H1 (cell line): ENCODE measurements at regions not wholly inside any gene's neighbourhood (a gene's known extent, or its start where the extent isn't known, plus 50 kb on each side); places are given as distances from the start of the nearest gene placed in this dataset.

Experiments used
- CTCF ChIA-PET: fragments of 300-600 bp; sonication (Branson Sonifier 250); formaldehyde crosslinking; loops from one replicate; lab custom pipeline; 2021; ENCODE audit not compliant: partially characterized antibody; lab: Charles Lee
- POLR2A ChIA-PET: fragments of 300-600 bp; sonication (Branson Sonifier 250); formaldehyde crosslinking; loops from one replicate; lab custom pipeline; 2021; ENCODE audit warnings: inconsistent platforms; ENCODE audit not compliant: partially characterized antibody; lab: Charles Lee
- DNase-seq, 2 experiments: peaks; one replicate each; pipeline versions ENCODE4 v3.0.0 to v3.0.0-alpha.2; 2010 to 2022; ENCODE audit warnings: low spot score in 2 of 2, low read depth in 1 of 2, mixed read lengths in 1 of 2
- FAIRE-seq: peaks from 2 replicates; lab custom pipeline; 2011; peaks lifted over from hg19 to GRCh38; lab: Jason Lieb, UNC
- H2AFZ ChIP-seq: 2 replicates; pipeline ENCODE4 v1.8.1; 2012; ENCODE audit warnings: low read length, inconsistent platforms
- H2AK5ac ChIP-seq: 2 replicates; pipeline ENCODE4 v1.6.1; 2013; ENCODE audit warnings: low read depth, low read length
- H2BK120ac ChIP-seq: replicated peaks from 2 replicates; pipeline ENCODE3; 2013; ENCODE audit warnings: low read depth, low read length, inconsistent platforms
- H2BK12ac ChIP-seq: 2 replicates; pipeline ENCODE4 v1.6.1; 2013; ENCODE audit warnings: low read depth, low read length
- H2BK15ac ChIP-seq: 2 replicates; pipeline ENCODE4 v1.6.1; 2013; ENCODE audit warnings: low read length
- H2BK20ac ChIP-seq: 2 replicates; pipeline ENCODE4 v1.6.1; 2013; ENCODE audit warnings: low read length
- H2BK5ac ChIP-seq: 2 replicates; pipeline ENCODE4 v1.6.1; 2013; ENCODE audit warnings: low read depth, low read length
- H3K14ac ChIP-seq: 2 replicates; pipeline ENCODE4 v1.6.1; 2013; ENCODE audit warnings: inconsistent platforms; ENCODE audit not compliant: insufficient read length
- H3K18ac ChIP-seq: 2 replicates; pipeline ENCODE4 v1.6.1; 2013; ENCODE audit warnings: low read length; ENCODE audit errors: extremely low read depth
- H3K23ac ChIP-seq: 2 replicates; pipeline ENCODE4 v1.6.1; 2013; ENCODE audit warnings: inconsistent platforms; ENCODE audit not compliant: insufficient read length
- H3K23me2 ChIP-seq: 2 replicates; pipeline ENCODE4 v1.6.1; 2013; ENCODE audit warnings: low read depth, low read length
- H3K27ac ChIP-seq: 2 replicates; pipeline ENCODE4 v1.6.1; 2011; ENCODE audit warnings: low read depth, low read length, inconsistent platforms
- H3K27me3 ChIP-seq, 4 experiments: replicated peaks in 1 of 4; 1 replicate in 1 of 4; 2 replicates in 3 of 4; pipeline versions ENCODE4 v1.6.1 to v1.8.1; 2011 to 2013; ENCODE audit warnings: low read length in 3 of 4, mild to moderate bottlenecking in 3 of 4, inconsistent platforms in 2 of 4, mixed read lengths in 2 of 4, moderate library complexity in 1 of 4; ENCODE audit not compliant: control insufficient read depth in 3 of 4, insufficient read depth in 3 of 4; ENCODE audit errors: extremely low read depth in 1 of 4
- H3K36me3 ChIP-seq, 4 experiments: 2 replicates each; pipeline versions ENCODE4 v1.6.1 to v1.8.1; 2011 to 2013; ENCODE audit warnings: mild to moderate bottlenecking in 4 of 4, low read length in 3 of 4, moderate library complexity in 2 of 4, control low read depth in 1 of 4, inconsistent platforms in 1 of 4; ENCODE audit not compliant: insufficient read depth in 4 of 4, control insufficient read depth in 2 of 4
- H3K4ac ChIP-seq: replicated peaks from 2 replicates; pipeline ENCODE3; 2013; ENCODE audit warnings: low read length, low read depth, mixed read lengths, inconsistent platforms; ENCODE audit not compliant: insufficient read length
- H3K4me1 ChIP-seq, 4 experiments: replicated peaks in 1 of 4; 1 replicate in 1 of 4; 2 replicates in 3 of 4; pipeline versions ENCODE4 v1.6.1 to v1.8.1; 2011 to 2013; ENCODE audit warnings: low read length in 3 of 4, inconsistent platforms in 2 of 4, mixed read lengths in 1 of 4; ENCODE audit not compliant: insufficient read depth in 4 of 4, control insufficient read depth in 3 of 4
- H3K4me2 ChIP-seq, 2 experiments: 2 replicates each; pipeline versions ENCODE4 v1.6.1 to v1.8.1; 2011 to 2013; ENCODE audit warnings: low read depth in 2 of 2, low read length in 2 of 2, control low read depth in 1 of 2, inconsistent platforms in 1 of 2, mild to moderate bottlenecking in 1 of 2; ENCODE audit not compliant: insufficient read depth in 1 of 2
- H3K4me3 ChIP-seq, 4 experiments: fragments of 200-600, 300-600 bp in 1 of 4; sonication (generic), shearing (Covaris generic), sonication (Bioruptor Twin) in 1 of 4; 2 replicates each; pipeline versions ENCODE4 v1.5.1 to v1.8.1; 2011 to 2016; ENCODE audit warnings: low read length in 4 of 4, low read depth in 3 of 4, control low read depth in 2 of 4, inconsistent platforms in 2 of 4, mild to moderate bottlenecking in 2 of 4, mixed read lengths in 1 of 4, moderate library complexity in 1 of 4; ENCODE audit not compliant: insufficient read depth in 2 of 4; ENCODE audit errors: extremely low read depth in 1 of 4
- H3K56ac ChIP-seq: replicated peaks from 2 replicates; pipeline ENCODE3; 2013; ENCODE audit warnings: low read depth, mild to moderate bottlenecking, mixed read lengths, low read length, inconsistent platforms; ENCODE audit not compliant: insufficient read length
- H3K79me1 ChIP-seq: 2 replicates; pipeline ENCODE4 v1.6.1; 2013; ENCODE audit warnings: low read depth, low read length, control low read depth
- H3K79me2 ChIP-seq, 2 experiments: 2 replicates each; pipeline versions ENCODE4 v1.6.1 to v1.8.1; 2012 to 2013; ENCODE audit warnings: low read length in 2 of 2, mild to moderate bottlenecking in 2 of 2, inconsistent platforms in 1 of 2; ENCODE audit not compliant: insufficient read depth in 2 of 2, control insufficient read depth in 1 of 2
- H3K9ac ChIP-seq, 4 experiments: replicated peaks in 1 of 4; 1 replicate in 1 of 4; 2 replicates in 3 of 4; pipeline versions ENCODE4 v1.6.1 to v1.8.1; 2011 to 2013; ENCODE audit warnings: low read depth in 3 of 4, low read length in 3 of 4, control low read depth in 2 of 4, mild to moderate bottlenecking in 2 of 4, moderate library complexity in 2 of 4, inconsistent platforms in 1 of 4; ENCODE audit errors: extremely low read depth in 1 of 4
- H3K9me3 ChIP-seq, 2 experiments: 2 replicates each; pipeline versions ENCODE4 v1.6.1 to v1.8.1; 2012 to 2013; ENCODE audit warnings: mild to moderate bottlenecking in 2 of 2, moderate library complexity in 2 of 2, control low read depth in 1 of 2, inconsistent platforms in 1 of 2, low read depth in 1 of 2, low read length in 1 of 2, mixed read lengths in 1 of 2; ENCODE audit not compliant: insufficient read depth in 2 of 2
- H4K20me1 ChIP-seq, 2 experiments: replicated peaks in 1 of 2; 2 replicates each; pipeline versions ENCODE3 to v1.8.1; 2011 to 2013; ENCODE audit warnings: inconsistent platforms in 2 of 2, low read length in 2 of 2, mild to moderate bottlenecking in 1 of 2; ENCODE audit not compliant: insufficient read depth in 2 of 2, control insufficient read depth in 1 of 2
- H4K5ac ChIP-seq: 2 replicates; pipeline ENCODE4 v1.6.1; 2013; ENCODE audit warnings: low read length, low read depth, mixed read lengths, inconsistent platforms; ENCODE audit not compliant: insufficient read length
- H4K8ac ChIP-seq: 2 replicates; pipeline ENCODE4 v1.8.0; 2013; ENCODE audit warnings: mild to moderate bottlenecking, moderate library complexity, low read length, inconsistent platforms; ENCODE audit not compliant: insufficient read depth; ENCODE audit errors: extremely low read depth
- H4K91ac ChIP-seq: replicated peaks from 2 replicates; pipeline ENCODE3; 2013; ENCODE audit warnings: low read length, mixed read lengths, inconsistent platforms; ENCODE audit not compliant: insufficient read length
- SP1 ChIP-seq: IDR thresholded peaks from 2 replicates; pipeline ENCODE4 v1.6.1; 2011; ENCODE audit warnings: low read depth, low read length
- TEAD4 ChIP-seq: IDR thresholded peaks from 2 replicates; pipeline ENCODE4 v1.6.1; 2012; ENCODE audit warnings: low read depth, low read length, inconsistent platforms, mixed read lengths
- WGBS, 2 experiments: shearing (Covaris generic) in 1 of 2; methylation state at CpG; one replicate each; pipeline versions ENCODE4 v1.1.6 to v1.1.7; 2013 to 2015; ENCODE audit warnings: low lambda C conversion rate in 2 of 2, mixed read lengths in 2 of 2, inconsistent platforms in 1 of 2, low coverage in 1 of 2, missing lambda C conversion rate in 1 of 2; ENCODE audit not compliant: insufficient replicate concordance in 2 of 2, insufficient coverage in 1 of 2, insufficient read length in 1 of 2; ENCODE audit errors: extremely low coverage in 1 of 2, missing lambda C conversion rate in 1 of 2; 5-methylcytosine and 5-hydroxymethylcytosine counted together

- H2BK120ac ChIP-seq, result peak overlapping the region; percentile 66
- no peaks in the 10 kb centered on the region for H3K36me3 ChIP-seq
- DNase-seq (no peak), FAIRE-seq (no peak)
- no peaks in the 10 kb centered on the region for H3K79me1 ChIP-seq
- no peak overlapping the region for H3K4me2 ChIP-seq
- no peak overlapping the region for H3K4me3 ChIP-seq
- H2BK5ac ChIP-seq, result peak overlapping the region; percentile 40; the same call in 1 of the 2 replicates
- H3K9ac ChIP-seq, result no peak overlapping the region
- no peak overlapping the region; the same call in 1 of the 2 replicates for H4K8ac ChIP-seq
- peak overlapping the region; percentile 77; the same call in 1 of the 2 replicates for H2BK12ac ChIP-seq
- H4K20me1 ChIP-seq, result no peaks in the 10 kb centered on the region
- no peaks in the 10 kb centered on the region for H3K79me2 ChIP-seq
- no peak overlapping the region for H3K4ac ChIP-seq
- H2BK20ac ChIP-seq, result 0 out of 2 replicates have a peak overlapping the region, but pooled peaks have one; percentile 66
- H3K9me3 ChIP-seq, result no peaks in the 10 kb centered on the region
- CTCF ChIA-PET, result interaction anchor here (1.1 to 5.9 kb wide), 4 partner anchors 11 to 100 kb away, joined by 3 to 42 read pairs (median 4); no protein-coding TSS in a partner anchor
- peaks cover 1 to 6% (median 2%) of the 10 kb centered on the region in 4 experiments; a peak in 4 of 7 replicates for H3K4me1 ChIP-seq
- no peak overlapping the region for H2BK15ac ChIP-seq
- TF ChIP-seq SP1, result no peak
- no peak for TF ChIP-seq TEAD4
- no peak overlapping the region for H4K5ac ChIP-seq
- 0 out of 2 replicates have a peak overlapping the region, but pooled peaks have one; percentile 40 for H2AFZ ChIP-seq
- no peak overlapping the region for H3K23ac ChIP-seq
- H3K18ac ChIP-seq, result no peak overlapping the region
- H4K91ac ChIP-seq, result peak overlapping the region; percentile 44
- no peaks in the 10 kb centered on the region for H3K23me2 ChIP-seq
- WGBS, 2 experiments, result 82% methylated on average over 1 of the region's 1 CpG; no CpG with 5 or more reads in 1 of the 2 experiments
- H3K14ac ChIP-seq, result no peak overlapping the region
- POLR2A ChIA-PET, result interaction anchor here (1.5 to 1.6 kb wide), 2 partner anchors 90 to 92 kb away, joined by 4 to 6 read pairs; partner anchors contain the start of gene LMNB1
- no peaks in the 10 kb centered on the region for H3K27me3 ChIP-seq
- H2AK5ac ChIP-seq, result no peak overlapping the region
- peak overlapping the region; percentile 26; the same call in 1 of the 2 replicates for H3K27ac ChIP-seq
- H3K56ac ChIP-seq, result no peak overlapping the region
Measured at GRCh38 chr5:126686451-126687126, 85.8 kb downstream of the PHAX start.
